Activated CD4-positive, alpha-beta memory T cell treated with anti-CD3 and anti-CD28 coated beads for 36 hours (primary cell): ENCODE measurements at regions not wholly inside any gene's neighbourhood (a gene's known extent, or its start where the extent isn't known, plus 50 kb on each side); places are given as distances from the start of the nearest gene placed in this dataset.

Source experiments
- CTCF ChIA-PET: fragments of 350-600 bp; sonication (Branson Sonifier 250); formaldehyde crosslinking; loops from one replicate; lab custom pipeline; 2021; ENCODE audit warnings: antibody characterized with exemption, inconsistent platforms; lab: Charles Lee
- POLR2A ChIA-PET: fragments of 350-600 bp; sonication (Branson Sonifier 250); formaldehyde crosslinking; loops from one replicate; lab custom pipeline; 2021; ENCODE audit warnings: antibody characterized with exemption; lab: Charles Lee
- DNase-seq: peaks from one replicate; pipeline ENCODE4 v3.0.0-alpha.2; 2020
- H3K27ac Mint-ChIP-seq: one replicate; pipeline ENCODE4 v1.8.0; 2021; ENCODE audit warnings: mixed read lengths
- H3K27me3 Mint-ChIP-seq: one replicate; pipeline ENCODE4 v1.8.0; 2021; ENCODE audit warnings: mixed read lengths
- H3K36me3 Mint-ChIP-seq: one replicate; pipeline ENCODE4 v1.8.0; 2021; ENCODE audit warnings: mixed read lengths
- H3K4me1 Mint-ChIP-seq: one replicate; pipeline ENCODE4 v1.8.0; 2021; ENCODE audit warnings: low read depth, mixed read lengths
- H3K4me3 Mint-ChIP-seq: one replicate; pipeline ENCODE4 v1.8.0; 2021; ENCODE audit warnings: mild to moderate bottlenecking, mixed read lengths
- H3K9me3 Mint-ChIP-seq: one replicate; pipeline ENCODE4 v1.8.0; 2021; ENCODE audit warnings: mixed read lengths
- intact Hi-C: fragments of 100-400 bp; cut with micrococcal nuclease; formaldehyde crosslinking; loops from one replicate; pipeline ENCODE4 v1.15.1; 2023

- H3K27me3 Mint-ChIP-seq, result no peaks in the 10 kb centered on the region
- H3K36me3 Mint-ChIP-seq, result no peaks in the 10 kb centered on the region
- no peak for DNase-seq
- POLR2A ChIA-PET, result no interaction called here
- H3K4me1 Mint-ChIP-seq, result no peaks in the 10 kb centered on the region
- no peak overlapping the region for H3K4me3 Mint-ChIP-seq
- H3K27ac Mint-ChIP-seq, result no peak overlapping the region
- CTCF ChIA-PET, result no interaction called here
- intact Hi-C loops, result no loop called here
- H3K9me3 Mint-ChIP-seq, result peaks cover 5% of the 10 kb centered on the region
Measured at GRCh38 chr10:108812296-108812695, 1111.0 kb downstream of the XPNPEP1 start.

DNA sequence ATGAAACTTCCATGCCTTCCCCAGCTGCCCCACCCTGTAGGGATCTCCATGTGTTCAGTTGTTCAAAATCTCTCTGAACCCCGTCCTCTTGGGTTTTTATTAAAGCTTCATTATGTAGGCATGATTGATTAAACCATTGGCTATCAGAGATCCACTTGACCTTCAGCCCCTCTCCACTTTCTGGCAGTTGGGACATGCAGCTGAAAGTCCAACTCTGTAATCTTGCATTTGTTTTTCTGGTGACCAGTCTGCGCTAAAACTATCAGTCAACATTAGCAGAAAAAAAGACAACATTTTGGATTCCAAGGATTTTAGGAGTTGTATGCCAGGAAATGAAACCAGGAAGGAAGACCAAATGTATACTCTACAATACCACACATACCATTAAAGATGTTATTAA is 1115.1 kb downstream of the XPNPEP1 start:
- no peak for DNase-seq
- CTCF ChIA-PET, result no interaction called here
- no peak overlapping the region for H3K4me3 Mint-ChIP-seq
- H3K4me1 Mint-ChIP-seq, result no peaks in the 10 kb centered on the region
- H3K27ac Mint-ChIP-seq, result no peak overlapping the region
- H3K9me3 Mint-ChIP-seq, result peaks cover 7% of the 10 kb centered on the region
- no peaks in the 10 kb centered on the region for H3K36me3 Mint-ChIP-seq
- POLR2A ChIA-PET, result no interaction called here
- intact Hi-C loops, result no loop called here
- no peaks in the 10 kb centered on the region for H3K27me3 Mint-ChIP-seq

DNA sequence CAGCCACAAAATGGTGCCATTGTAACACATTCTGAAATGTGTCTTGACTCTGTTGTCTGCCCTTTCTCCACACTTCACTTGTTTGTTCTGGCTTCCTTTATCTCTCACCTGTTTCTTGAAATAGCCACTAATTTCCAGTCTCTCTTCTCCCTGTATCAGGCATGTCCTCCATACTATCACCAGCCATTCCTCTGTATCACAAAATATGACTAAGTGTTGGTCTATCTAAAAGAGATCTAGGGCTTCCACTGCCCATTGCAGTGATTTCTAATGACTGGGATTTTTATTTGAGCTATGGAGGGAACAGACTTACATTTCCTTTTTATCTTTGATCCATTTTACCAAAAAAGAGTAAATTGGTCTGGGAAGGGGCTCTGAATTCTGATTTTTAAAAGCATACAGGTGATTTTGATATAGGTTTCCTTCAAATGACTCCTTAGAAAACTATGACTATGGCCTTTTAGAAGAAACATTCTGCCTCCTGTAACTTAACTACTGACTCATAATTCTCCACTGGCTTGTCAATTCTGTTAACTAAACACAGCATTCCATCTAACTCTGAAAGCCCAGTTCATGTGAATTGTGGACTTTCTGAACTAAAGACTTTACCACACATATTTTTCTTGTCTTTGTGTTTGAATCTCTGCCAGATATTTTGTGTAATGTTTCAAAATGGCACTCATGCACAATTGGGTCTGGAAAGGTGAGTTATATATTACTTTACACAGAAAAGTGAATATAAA is 1121.4 kb downstream of the XPNPEP1 start:
- H3K36me3 Mint-ChIP-seq, result no peaks in the 10 kb centered on the region
- H3K4me3 Mint-ChIP-seq, result no peak overlapping the region
- no peak overlapping the region for H3K27ac Mint-ChIP-seq
- H3K27me3 Mint-ChIP-seq, result no peaks in the 10 kb centered on the region
- ChIA-PET POLR2A (no interaction called here), CTCF (no interaction called here)
- intact Hi-C loops, result no loop called here
- DNase-seq, result no peak
- no peaks in the 10 kb centered on the region for H3K4me1 Mint-ChIP-seq
- peaks cover 7% of the 10 kb centered on the region for H3K9me3 Mint-ChIP-seq

GRCh38 chr10:108801220-108801619 is 1122.1 kb downstream of the XPNPEP1 start:
- POLR2A ChIA-PET, result no interaction called here
- CTCF ChIA-PET, result no interaction called here
- Mint-ChIP-seq H3K27ac (no peak overlapping the region), H3K27me3 (no peaks in the 10 kb centered on the region), H3K4me1 (no peaks in the 10 kb centered on the region), H3K36me3 (no peaks in the 10 kb centered on the region), H3K4me3 (no peak overlapping the region), H3K9me3 (peaks cover 5% of the 10 kb centered on the region)
- intact Hi-C loops, result no loop called here
- no peak for DNase-seq

GRCh38 chr10:108797573-108797972 is 1125.7 kb downstream of the XPNPEP1 start:
- Mint-ChIP-seq H3K4me3 (no peak overlapping the region), H3K27ac (no peak overlapping the region), H3K36me3 (no peaks in the 10 kb centered on the region), H3K27me3 (no peaks in the 10 kb centered on the region), H3K4me1 (no peaks in the 10 kb centered on the region), H3K9me3 (peaks cover 9% of the 10 kb centered on the region)
- DNase-seq, result no peak
- ChIA-PET CTCF (no interaction called here), POLR2A (no interaction called here)
- intact Hi-C loops, result no loop called here

DNA sequence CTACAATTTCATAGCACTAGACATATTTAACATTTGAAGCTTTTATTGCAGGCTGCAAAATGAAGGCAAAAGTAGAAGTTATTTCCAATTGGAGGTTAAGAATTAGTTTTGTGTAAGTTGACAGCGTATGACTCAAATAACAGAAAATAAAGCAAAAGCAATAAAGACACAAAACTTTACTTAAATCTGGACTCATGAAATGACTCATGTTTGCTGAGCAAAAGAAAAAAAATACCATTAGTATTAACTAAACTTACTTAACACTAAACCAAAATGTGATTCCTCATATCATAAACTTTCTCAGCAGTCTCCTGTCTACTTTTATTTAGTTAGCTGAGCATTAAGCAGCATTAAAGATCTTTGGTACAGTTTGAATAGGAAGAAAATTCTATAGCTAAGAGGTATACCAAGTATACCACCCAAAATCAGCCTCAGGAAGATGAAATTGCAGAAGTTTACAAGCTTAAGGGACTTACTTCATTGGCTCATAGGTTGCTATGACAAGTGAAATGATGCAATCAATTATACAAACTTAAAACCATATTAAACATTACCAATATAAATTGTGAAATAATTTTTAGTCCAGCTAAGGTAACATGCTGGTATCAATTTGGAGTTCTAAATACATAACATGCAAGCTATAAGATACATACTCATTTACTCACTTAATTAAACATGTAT is 1131.4 kb downstream of the XPNPEP1 start:
- CTCF ChIA-PET, result no interaction called here
- H3K27me3 Mint-ChIP-seq, result no peaks in the 10 kb centered on the region
- intact Hi-C loops, result no loop called here
- peaks cover 16% of the 10 kb centered on the region for H3K9me3 Mint-ChIP-seq
- POLR2A ChIA-PET, result interaction anchor here (0.6 kb wide), 1 partner anchor 28 kb away, joined by 3 read pairs; no protein-coding TSS in a partner anchor
- no peaks in the 10 kb centered on the region for H3K36me3 Mint-ChIP-seq
- no peaks in the 10 kb centered on the region for H3K4me1 Mint-ChIP-seq
- DNase-seq, result no peak
- H3K27ac Mint-ChIP-seq, result no peak overlapping the region
- no peak overlapping the region for H3K4me3 Mint-ChIP-seq

- Mint-ChIP-seq H3K9me3 (peaks cover 22% of the 10 kb centered on the region), H3K4me3 (no peak overlapping the region), H3K27ac (no peak overlapping the region), H3K27me3 (no peaks in the 10 kb centered on the region), H3K4me1 (no peaks in the 10 kb centered on the region), H3K36me3 (no peaks in the 10 kb centered on the region)
- POLR2A ChIA-PET, result no interaction called here
- intact Hi-C loops, result no loop called here
- DNase-seq, result no peak
- CTCF ChIA-PET, result no interaction called here
Measured at GRCh38 chr10:108791030-108791429, 1132.3 kb downstream of the XPNPEP1 start.

GRCh38 chr10:108789919-108790318 is 1133.4 kb downstream of the XPNPEP1 start:
- intact Hi-C loops, result no loop called here
- Mint-ChIP-seq H3K4me1 (no peaks in the 10 kb centered on the region), H3K27ac (no peak overlapping the region), H3K36me3 (no peaks in the 10 kb centered on the region), H3K4me3 (no peak overlapping the region), H3K27me3 (no peaks in the 10 kb centered on the region), H3K9me3 (peaks cover 29% of the 10 kb centered on the region)
- no peak for DNase-seq
- ChIA-PET POLR2A (no interaction called here), CTCF (no interaction called here)

DNA sequence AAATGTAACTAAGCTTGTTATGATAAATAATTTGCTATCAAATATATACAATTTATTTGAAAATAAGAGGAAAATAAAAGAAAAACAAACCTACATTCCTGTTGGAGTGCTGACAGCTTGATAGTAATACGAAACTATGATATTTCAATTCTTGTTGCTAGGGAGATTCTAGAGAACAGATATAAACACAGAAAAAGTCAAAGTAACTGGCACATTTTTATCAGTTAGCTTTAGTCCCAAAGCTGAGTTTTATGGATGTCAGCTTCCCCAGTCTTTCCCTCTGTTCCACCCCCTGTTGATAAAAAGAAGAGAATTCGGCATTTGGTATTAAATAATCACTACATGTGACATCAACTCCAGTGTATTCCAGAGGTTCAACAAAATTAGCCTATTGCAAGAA is 1134.0 kb downstream of the XPNPEP1 start:
- intact Hi-C loops, result no loop called here
- ChIA-PET CTCF (no interaction called here), POLR2A (no interaction called here)
- no peaks in the 10 kb centered on the region for H3K36me3 Mint-ChIP-seq
- H3K27ac Mint-ChIP-seq, result no peak overlapping the region
- H3K4me3 Mint-ChIP-seq, result no peak overlapping the region
- H3K27me3 Mint-ChIP-seq, result no peaks in the 10 kb centered on the region
- DNase-seq, result no peak
- no peaks in the 10 kb centered on the region for H3K4me1 Mint-ChIP-seq
- peaks cover 32% of the 10 kb centered on the region for H3K9me3 Mint-ChIP-seq

DNA sequence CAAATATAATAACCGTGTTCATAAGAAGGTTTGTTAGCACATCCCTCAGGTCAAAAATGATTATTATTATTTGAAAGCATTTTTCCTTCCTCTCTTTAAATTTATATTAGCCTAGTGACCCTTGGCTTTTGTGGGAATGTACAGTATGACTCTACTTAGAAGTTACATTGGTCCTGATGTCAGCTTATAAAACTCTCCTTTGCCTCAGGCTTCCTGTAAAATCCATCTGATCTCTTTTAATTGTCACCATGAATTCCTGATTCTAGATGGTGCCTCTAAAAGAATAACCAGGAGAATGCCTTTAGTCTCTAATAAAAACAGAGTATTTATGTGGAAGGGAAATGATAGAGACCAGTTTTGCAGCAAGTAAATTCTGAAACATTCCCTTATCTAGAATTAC is 1134.4 kb downstream of the XPNPEP1 start:
- Mint-ChIP-seq H3K27ac (no peak overlapping the region), H3K36me3 (no peaks in the 10 kb centered on the region), H3K4me1 (no peaks in the 10 kb centered on the region), H3K4me3 (no peak overlapping the region), H3K9me3 (peaks cover 36% of the 10 kb centered on the region), H3K27me3 (no peaks in the 10 kb centered on the region)
- ChIA-PET CTCF (no interaction called here), POLR2A (no interaction called here)
- no peak for DNase-seq
- intact Hi-C loops, result no loop called here

DNA sequence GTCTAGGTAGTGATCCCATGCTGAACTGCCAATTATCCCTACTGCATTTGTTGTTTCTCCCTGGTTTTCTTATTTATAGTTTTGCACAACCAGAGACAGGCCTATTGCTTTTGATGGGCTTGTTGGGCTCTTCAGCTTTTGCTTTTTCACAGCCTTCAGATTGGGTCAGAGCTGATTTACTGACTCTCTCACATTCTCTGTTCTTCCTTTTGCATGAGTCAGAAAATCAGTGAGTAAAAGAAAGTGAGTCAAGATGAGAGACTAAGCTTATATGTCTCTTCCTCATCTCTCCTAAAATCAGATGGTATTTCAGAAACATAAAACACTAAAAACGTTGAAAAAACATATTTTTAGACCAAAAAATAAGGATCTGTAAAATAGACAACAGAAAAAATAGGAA is 1135.4 kb downstream of the XPNPEP1 start:
- Mint-ChIP-seq H3K4me1 (no peaks in the 10 kb centered on the region), H3K27ac (no peak overlapping the region), H3K4me3 (no peak overlapping the region), H3K9me3 (peaks cover 36% of the 10 kb centered on the region), H3K27me3 (no peaks in the 10 kb centered on the region), H3K36me3 (no peaks in the 10 kb centered on the region)
- DNase-seq, result no peak
- POLR2A ChIA-PET, result no interaction called here
- CTCF ChIA-PET, result no interaction called here
- intact Hi-C loops, result no loop called here

DNA sequence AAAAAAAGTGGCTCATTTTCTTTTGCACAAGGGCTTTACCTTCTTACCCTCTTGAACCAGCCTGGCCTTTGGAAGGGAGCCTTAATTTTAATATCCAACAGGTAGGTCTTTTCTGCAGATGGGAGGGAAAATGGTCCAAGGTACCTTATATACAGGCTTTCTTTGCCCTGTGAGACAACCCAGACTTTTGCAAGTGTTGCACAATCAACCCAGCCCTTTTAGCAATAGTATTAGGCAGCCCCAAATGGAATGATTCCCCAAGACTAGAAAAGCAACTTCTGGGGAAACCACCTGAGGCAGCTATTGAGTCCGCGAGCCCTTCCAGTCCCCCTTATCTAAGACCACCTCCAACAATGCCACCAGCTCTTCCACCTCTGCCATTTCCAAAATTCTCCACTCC is 1138.3 kb downstream of the XPNPEP1 start:
- intact Hi-C loops, result no loop called here
- no peaks in the 10 kb centered on the region for H3K27me3 Mint-ChIP-seq
- H3K4me3 Mint-ChIP-seq, result no peak overlapping the region
- H3K4me1 Mint-ChIP-seq, result no peaks in the 10 kb centered on the region
- H3K9me3 Mint-ChIP-seq, result peaks cover 42% of the 10 kb centered on the region
- no peaks in the 10 kb centered on the region for H3K36me3 Mint-ChIP-seq
- DNase-seq, result no peak
- no peak overlapping the region for H3K27ac Mint-ChIP-seq
- CTCF ChIA-PET, result no interaction called here
- POLR2A ChIA-PET, result no interaction called here

- Mint-ChIP-seq H3K9me3 (peaks cover 42% of the 10 kb centered on the region), H3K4me3 (no peak overlapping the region)
- POLR2A ChIA-PET, result no interaction called here
Measured at GRCh38 chr10:108784534-108784933, 1138.8 kb downstream of the XPNPEP1 start.

More at GRCh38 chr10:108784534-108784933, 1138.8 kb downstream of the XPNPEP1 start:
- H3K27ac Mint-ChIP-seq, result no peak overlapping the region
- H3K27me3 Mint-ChIP-seq, result no peaks in the 10 kb centered on the region
- H3K36me3 Mint-ChIP-seq, result no peaks in the 10 kb centered on the region
- no peaks in the 10 kb centered on the region for H3K4me1 Mint-ChIP-seq
- CTCF ChIA-PET, result no interaction called here
- no peak for DNase-seq
- intact Hi-C loops, result no loop called here
